Gastrocnemius medialis (tissue), 4 donors: ENCODE measurements at regions not wholly inside any gene's neighbourhood (a gene's known extent, or its start where the extent isn't known, plus 50 kb on each side); places are given as distances from the start of the nearest gene placed in this dataset.
A peak's percentile ranks its signal among the peaks of the same experiment; 100 is the strongest.

Experiments
- ATAC-seq, 2 donors: fragments of 150-250 bp; one replicate each; pipeline ENCODE4 v1.9.1; 2016
- DNase-seq, 2 donors: peaks; one replicate each; pipeline ENCODE4 v3.0.0-alpha.2; 2019
- H3K27ac ChIP-seq, 4 donors: fragments of 200-600 bp; sonication (generic); 1 replicate in 1 of 4; 2 replicates in 3 of 4; pipeline ENCODE4 v1.5.1; 2016 to 2018; ENCODE audit warnings: mild to moderate bottlenecking in 2 of 4, moderate library complexity in 1 of 4
- H3K27me3 ChIP-seq, 3 donors: fragments of 200-600 bp; sonication (generic) in 2 of 3; 1 replicate in 1 of 3; 2 replicates in 2 of 3; pipeline versions ENCODE4 v1.5.1 to v1.6.0; 2016 to 2019; ENCODE audit warnings: mild to moderate bottlenecking in 1 of 3, moderate library complexity in 1 of 3
- H3K36me3 ChIP-seq, 2 donors: fragments of 200-600 bp; sonication (generic) in 1 of 2; one replicate each; pipeline ENCODE4 v1.5.1; 2017 to 2018
- H3K4me1 ChIP-seq, 2 donors: fragments of 200-600 bp; sonication (generic) in 1 of 2; one replicate each; pipeline ENCODE4 v1.5.1; 2016 to 2017; ENCODE audit warnings: mild to moderate bottlenecking in 2 of 2
- H3K4me3 ChIP-seq, 4 donors: fragments of 200-600 bp; sonication (generic) in 3 of 4; 1 replicate in 1 of 4; 2 replicates in 3 of 4; pipeline ENCODE4 v1.5.1; 2016 to 2019; ENCODE audit warnings: mild to moderate bottlenecking in 2 of 4
- H3K9me3 ChIP-seq, 3 donors: fragments of 200-600 bp; sonication (generic) in 2 of 3; 1 replicate in 1 of 3; 2 replicates in 2 of 3; pipeline ENCODE4 v1.5.1; 2016 to 2019
- CTCF ChIP-seq, 5 experiments: fragments of 450-650 bp in 3 of 5; fragments of 200-600 bp in 2 of 5; sonication (generic) in 2 of 5; IDR thresholded peaks in 4 of 5; conservative IDR thresholded peaks in 1 of 5; 1 replicate in 4 of 5; 2 replicates in 1 of 5; pipeline ENCODE4 v1.5.1; 2016 to 2019; ENCODE audit warnings: antibody characterized with exemption in 5 of 5, mild to moderate bottlenecking in 3 of 5, moderate library complexity in 3 of 5
- POLR2A ChIP-seq, 2 donors: fragments of 450-650 bp; IDR thresholded peaks; one replicate each; pipeline ENCODE4 v1.6.1; 2017; ENCODE audit warnings: antibody characterized with exemption in 2 of 2, mild to moderate bottlenecking in 2 of 2, moderate library complexity in 2 of 2
- in situ Hi-C, 4 donors: fragments of 200-750 bp; cut with MboI; loops; one replicate each; pipeline versions ENCODE4 v1.15.0 to v1.8.0; 2017; ENCODE audit warnings: low sequenced_read_pairs in 4 of 4
- intact Hi-C: fragments of 100-400 bp; cut with DNase I; formaldehyde crosslinking; loops from one replicate; pipeline ENCODE4 v1.15.1; 2023; ENCODE audit warnings: low total_unique reads

DNA sequence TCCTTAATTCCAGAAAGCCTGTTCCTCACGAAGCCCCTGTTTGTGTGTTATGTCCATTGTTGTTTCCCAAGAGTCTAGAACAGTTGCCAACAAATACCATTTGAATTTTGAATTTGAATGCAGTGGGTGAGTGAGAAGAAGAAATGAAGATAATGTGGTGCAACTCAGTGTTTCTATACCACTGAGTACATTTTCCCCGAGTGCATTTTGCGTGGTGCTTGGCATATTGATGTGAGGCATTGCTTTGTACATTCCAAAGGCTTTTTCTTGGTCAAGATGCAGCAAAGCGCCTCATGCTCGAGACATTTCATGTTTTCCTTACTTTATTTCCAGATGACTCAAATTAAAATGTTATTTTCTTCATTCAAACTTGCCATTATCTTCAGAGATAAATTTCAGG, 253.1 kb upstream of the RPS6KA3 start:
- Histone ChIP-seq H3K4me1 (peaks cover 5 to 9% of the 10 kb centered on the region in 2 donors), H3K27me3 (no peaks in the 10 kb centered on the region), H3K27ac (no peak overlapping the region), H3K36me3 (no peaks in the 10 kb centered on the region), H3K9me3 (no peaks in the 10 kb centered on the region), H3K4me3 (no peak overlapping the region)
- TF ChIP-seq POLR2A (IDR thresholded peaks at IDR 0.05) (no peak), CTCF (IDR thresholded peaks at IDR 0.05 in 4 of 5, conservative IDR thresholded peaks at IDR 0.05 in 1 of 5) (no peak)
- in situ Hi-C loops (loop anchor here in 2 of 4 donors (25.0 kb wide), 2 partner anchors 108 to 1217 kb away; no protein-coding TSS in a partner anchor), intact Hi-C loops (loop anchor here (10.0 kb wide), 2 partner anchors 855 to 1675 kb away; partner anchors contain the start of gene CNKSR2)
- ATAC-seq (no peak), DNase-seq (no peak)

GRCh38 chrX:20519146-20519545, 252.4 kb upstream of the RPS6KA3 start:
- in situ Hi-C loops, result loop anchor here in 2 of 4 donors (25.0 kb wide), 2 partner anchors 107 to 1218 kb away; no protein-coding TSS in a partner anchor

GRCh38 chrX:20517565-20517964, 250.9 kb upstream of the RPS6KA3 start:
- intact Hi-C loops, result no loop called here
- ATAC-seq (no peak), DNase-seq (no peak)
- Histone ChIP-seq H3K4me3 (no peak overlapping the region), H3K27ac (no peak overlapping the region), H3K9me3 (no peaks in the 10 kb centered on the region), H3K27me3 (no peaks in the 10 kb centered on the region), H3K4me1 (peaks cover 5 to 9% of the 10 kb centered on the region in 2 donors), H3K36me3 (no peaks in the 10 kb centered on the region)
- no peak for TF ChIP-seq POLR2A (IDR thresholded peaks at IDR 0.05)
- no peak for TF ChIP-seq CTCF (IDR thresholded peaks at IDR 0.05 in 4 of 5, conservative IDR thresholded peaks at IDR 0.05 in 1 of 5)
- in situ Hi-C loops, result loop anchor here in 2 of 4 donors (25.0 kb wide), 2 partner anchors 105 to 1220 kb away; no protein-coding TSS in a partner anchor

More at GRCh38 chrX:20519146-20519545, 252.4 kb upstream of the RPS6KA3 start:
- no peak overlapping the region for H3K4me3 ChIP-seq
- no peak for DNase-seq
- H3K27me3 ChIP-seq, result no peaks in the 10 kb centered on the region
- peaks cover 5 to 9% of the 10 kb centered on the region in 2 donors for H3K4me1 ChIP-seq
- TF ChIP-seq CTCF (IDR thresholded peaks at IDR 0.05 in 4 of 5, conservative IDR thresholded peaks at IDR 0.05 in 1 of 5) (no peak), POLR2A (IDR thresholded peaks at IDR 0.05) (no peak)
- no peaks in the 10 kb centered on the region for H3K36me3 ChIP-seq
- ATAC-seq, result no peak
- H3K27ac ChIP-seq, result no peak overlapping the region
- intact Hi-C loops, result no loop called here
- no peaks in the 10 kb centered on the region for H3K9me3 ChIP-seq

- no peak for DNase-seq
- H3K27me3 ChIP-seq, result no peaks in the 10 kb centered on the region
- intact Hi-C loops (no loop called here), in situ Hi-C loops (loop anchor here in 2 of 4 donors (25.0 kb wide), 2 partner anchors 104 to 1221 kb away; no protein-coding TSS in a partner anchor)
- H3K4me3 ChIP-seq, result no peak overlapping the region
- peak; percentile 94 to 99 for ATAC-seq
- peak overlapping the region in 3 of 4 donors; percentile 44 to 54 (median 50) for H3K27ac ChIP-seq
- no peaks in the 10 kb centered on the region for H3K36me3 ChIP-seq
- peaks cover 5 to 9% of the 10 kb centered on the region in 2 donors for H3K4me1 ChIP-seq
- no peak for TF ChIP-seq POLR2A (IDR thresholded peaks at IDR 0.05)
- no peak for TF ChIP-seq CTCF (IDR thresholded peaks at IDR 0.05 in 4 of 5, conservative IDR thresholded peaks at IDR 0.05 in 1 of 5)
- H3K9me3 ChIP-seq, result no peaks in the 10 kb centered on the region
Observed at GRCh38 chrX:20515841-20516461, 249.2 kb upstream of the RPS6KA3 start.
